Esophagus squamous epithelium (tissue), 4 donors: ENCODE measurements at regions not wholly inside any gene's neighbourhood (a gene's known extent, or its start where the extent isn't known, plus 50 kb on each side); places are given as distances from the start of the nearest gene placed in this dataset.
"Not testable (repeated sequence)": the region's sequence is repeated elsewhere in the genome, so short reads cannot be mapped to it uniquely, and the experiment has no call there.

Experiments used
- POLR2A ChIP-seq, 4 donors: fragments of 450-650 bp; IDR thresholded peaks; one replicate each; pipeline ENCODE4 v1.6.1; 2017; ENCODE audit warnings: antibody characterized with exemption in 4 of 4, mild to moderate bottlenecking in 4 of 4, moderate library complexity in 3 of 4
- TF ChIP-seq, protein P1 (sequence below), 6 experiments: fragments of 450-650 bp in 4 of 6; fragments of 200-600 bp in 2 of 6; sonication (generic) in 2 of 6; IDR thresholded peaks; one replicate each; pipeline ENCODE4 v1.5.1; 2016 to 2019; ENCODE audit warnings: antibody characterized with exemption in 6 of 6, mild to moderate bottlenecking in 4 of 6, moderate library complexity in 4 of 6

DNA sequence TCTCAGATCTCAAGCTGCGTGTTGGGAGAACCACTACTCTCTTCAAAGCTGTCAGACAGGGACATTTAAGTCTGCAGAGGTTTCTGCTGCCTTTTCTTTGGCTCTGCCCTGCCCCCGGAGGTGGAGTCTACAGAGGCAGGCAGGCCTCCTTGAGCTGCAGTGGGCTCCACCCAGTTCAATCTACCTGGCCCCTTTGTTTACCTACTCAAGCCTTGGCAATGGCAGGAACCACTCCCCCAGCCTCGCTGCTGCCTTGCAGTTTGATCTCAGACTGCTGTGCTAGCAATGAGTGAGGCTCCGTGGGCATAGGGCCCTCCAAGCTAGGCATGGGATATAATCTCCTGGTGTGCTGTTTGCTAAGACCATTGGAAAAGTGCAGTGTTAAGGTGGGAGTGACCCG lies 155.6 kb upstream of the EDA2R start:
- TF ChIP-seq, protein P1, sequence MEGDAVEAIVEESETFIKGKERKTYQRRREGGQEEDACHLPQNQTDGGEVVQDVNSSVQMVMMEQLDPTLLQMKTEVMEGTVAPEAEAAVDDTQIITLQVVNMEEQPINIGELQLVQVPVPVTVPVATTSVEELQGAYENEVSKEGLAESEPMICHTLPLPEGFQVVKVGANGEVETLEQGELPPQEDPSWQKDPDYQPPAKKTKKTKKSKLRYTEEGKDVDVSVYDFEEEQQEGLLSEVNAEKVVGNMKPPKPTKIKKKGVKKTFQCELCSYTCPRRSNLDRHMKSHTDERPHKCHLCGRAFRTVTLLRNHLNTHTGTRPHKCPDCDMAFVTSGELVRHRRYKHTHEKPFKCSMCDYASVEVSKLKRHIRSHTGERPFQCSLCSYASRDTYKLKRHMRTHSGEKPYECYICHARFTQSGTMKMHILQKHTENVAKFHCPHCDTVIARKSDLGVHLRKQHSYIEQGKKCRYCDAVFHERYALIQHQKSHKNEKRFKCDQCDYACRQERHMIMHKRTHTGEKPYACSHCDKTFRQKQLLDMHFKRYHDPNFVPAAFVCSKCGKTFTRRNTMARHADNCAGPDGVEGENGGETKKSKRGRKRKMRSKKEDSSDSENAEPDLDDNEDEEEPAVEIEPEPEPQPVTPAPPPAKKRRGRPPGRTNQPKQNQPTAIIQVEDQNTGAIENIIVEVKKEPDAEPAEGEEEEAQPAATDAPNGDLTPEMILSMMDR (IDR thresholded peaks at IDR 0.05): not testable (repeated sequence)
- TF ChIP-seq POLR2A (IDR thresholded peaks at IDR 0.05): not testable (repeated sequence)
